NCI-H526 (cell line): ENCODE measurements at regions not wholly inside any gene's neighbourhood (a gene's known extent, or its start where the extent isn't known, plus 50 kb on each side); places are given as distances from the start of the nearest gene placed in this dataset.

Experiments used
- DNase-seq, 2 experiments: peaks; one replicate each; lab custom pipeline; 2025; lab: John Stamatoyannopoulos, UW

- DNase-seq: no peak
Measured at GRCh38 chr13:102993348-102993747, 72.9 kb downstream of the SLC10A2 start.

- DNase-seq: no peak
Measured at GRCh38 chr13:102984210-102984609, 82.0 kb downstream of the SLC10A2 start.

GRCh38 chr13:102983496-102983895 is 82.7 kb downstream of the SLC10A2 start:
- no peak for DNase-seq

GRCh38 chr13:102980331-102980982 is 85.8 kb downstream of the SLC10A2 start:
- no peak for DNase-seq

- DNase-seq: no peak
Measured at GRCh38 chr13:102978168-102978567, 88.0 kb downstream of the SLC10A2 start.

- DNase-seq: no peak
Measured at GRCh38 chr13:102977471-102977870, 88.7 kb downstream of the SLC10A2 start.

- DNase-seq: peak; percentile 83 to 86
Measured at GRCh38 chr13:102974317-102975087, 91.7 kb downstream of the SLC10A2 start.

- no peak for DNase-seq
Measured at GRCh38 chr13:102972191-102972590, 94.0 kb downstream of the SLC10A2 start.

- no peak for DNase-seq
Measured at GRCh38 chr13:102970542-102970941, 95.7 kb downstream of the SLC10A2 start.

- DNase-seq: peak in 1 of 2 experiments; percentile 30
Measured at GRCh38 chr13:102968572-102969228, 97.5 kb downstream of the SLC10A2 start.

- no peak for DNase-seq
Measured at GRCh38 chr13:102965802-102966201, 100.4 kb downstream of the SLC10A2 start.

- DNase-seq: no peak
Measured at GRCh38 chr13:102962430-102962829, 103.8 kb downstream of the SLC10A2 start.

- no peak for DNase-seq
Measured at GRCh38 chr13:102960959-102961358, 105.3 kb downstream of the SLC10A2 start.

- DNase-seq: no peak
Measured at GRCh38 chr13:102956449-102956848, 109.8 kb downstream of the SLC10A2 start.

- no peak for DNase-seq
Measured at GRCh38 chr13:102954350-102954749, 108.5 kb downstream of the ERCC5 start.

- no peak for DNase-seq
Measured at GRCh38 chr13:102951808-102952207, 106.0 kb downstream of the ERCC5 start.

- DNase-seq: peak; percentile 92 to 93
Measured at GRCh38 chr13:102947745-102948405, 102.0 kb downstream of the ERCC5 start.

- DNase-seq: no peak
Measured at GRCh38 chr13:102945886-102946285, 100.1 kb downstream of the ERCC5 start.

- DNase-seq: no peak
Measured at GRCh38 chr13:102945324-102945815, 99.5 kb downstream of the ERCC5 start.

GRCh38 chr13:102944821-102945220 is 99.0 kb downstream of the ERCC5 start:
- peak in 1 of 2 experiments; percentile 21 for DNase-seq

- DNase-seq: no peak
Measured at GRCh38 chr13:102940770-102941169, 94.9 kb downstream of the ERCC5 start.

GRCh38 chr13:102940143-102940542 is 94.3 kb downstream of the ERCC5 start:
- peak in 1 of 2 experiments; percentile 22 for DNase-seq
